ENCODE measurements at regions not wholly inside any gene's neighbourhood (a gene's known extent, or its start where the extent isn't known, plus 50 kb on each side); places are given as distances from the start of the nearest gene placed in this dataset.

GRCh38 chr2:12270876-12271588, 445.7 kb upstream of the TRIB2 start:
- no peak for TF ChIP-seq EZH2 (IDR thresholded peaks at IDR 0.05; ENCODE audit: low read length)
- TF ChIP-seq CTCF (optimal IDR thresholded peaks at IDR 0.05 in 1 of 3, IDR thresholded peaks at IDR 0.05 in 1 of 3, conservative IDR thresholded peaks at IDR 0.05 in 1 of 3; ENCODE audit: extremely low read depth in 1 of 3, insufficient read depth in 2 of 3, low read length in 3 of 3): no peak
